C4-2B (cell line): ENCODE measurements at regions not wholly inside any gene's neighbourhood (a gene's known extent, or its start where the extent isn't known, plus 50 kb on each side); places are given as distances from the start of the nearest gene placed in this dataset.

Experiments
- H3K27ac ChIP-seq: fragments of 450-650 bp; 2 replicates; pipeline ENCODE4 v1.5.1; 2017
- ZFX ChIP-seq: fragments of 450-650 bp; IDR thresholded peaks from 2 replicates; pipeline ENCODE4 v1.6.1; 2017
- TF ChIP-seq, protein P1 (sequence below): fragments of 450-650 bp; conservative IDR thresholded peaks from 2 replicates; pipeline ENCODE4 v1.5.1; 2017; ENCODE audit warnings: mild to moderate bottlenecking

DNA sequence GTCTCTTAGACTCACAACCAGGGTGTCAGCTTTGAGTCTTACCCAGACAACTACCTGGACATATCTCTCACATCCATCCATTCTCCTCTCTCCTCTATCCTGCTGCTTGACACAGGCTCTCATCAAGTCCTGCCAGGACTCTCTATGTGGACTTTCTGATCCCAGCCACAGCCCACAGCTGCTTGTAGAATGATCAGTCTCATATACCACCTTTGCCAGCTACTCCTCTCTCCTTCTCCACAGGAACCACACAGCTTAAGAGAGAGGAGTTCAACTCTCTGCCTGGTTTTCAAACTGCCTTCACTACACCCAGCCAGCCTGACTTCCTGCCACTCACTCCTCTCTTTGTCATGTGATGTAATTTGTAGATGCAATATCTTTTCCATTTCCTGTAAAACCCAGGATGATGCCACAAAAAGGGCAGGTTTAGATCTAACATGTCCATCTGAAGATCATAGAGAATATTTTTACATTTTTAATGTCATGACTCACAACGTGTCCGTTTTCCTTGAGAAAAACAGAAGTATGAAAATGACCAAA, 154.0 kb downstream of the RAB11FIP2 start:
- TF ChIP-seq, protein P1, sequence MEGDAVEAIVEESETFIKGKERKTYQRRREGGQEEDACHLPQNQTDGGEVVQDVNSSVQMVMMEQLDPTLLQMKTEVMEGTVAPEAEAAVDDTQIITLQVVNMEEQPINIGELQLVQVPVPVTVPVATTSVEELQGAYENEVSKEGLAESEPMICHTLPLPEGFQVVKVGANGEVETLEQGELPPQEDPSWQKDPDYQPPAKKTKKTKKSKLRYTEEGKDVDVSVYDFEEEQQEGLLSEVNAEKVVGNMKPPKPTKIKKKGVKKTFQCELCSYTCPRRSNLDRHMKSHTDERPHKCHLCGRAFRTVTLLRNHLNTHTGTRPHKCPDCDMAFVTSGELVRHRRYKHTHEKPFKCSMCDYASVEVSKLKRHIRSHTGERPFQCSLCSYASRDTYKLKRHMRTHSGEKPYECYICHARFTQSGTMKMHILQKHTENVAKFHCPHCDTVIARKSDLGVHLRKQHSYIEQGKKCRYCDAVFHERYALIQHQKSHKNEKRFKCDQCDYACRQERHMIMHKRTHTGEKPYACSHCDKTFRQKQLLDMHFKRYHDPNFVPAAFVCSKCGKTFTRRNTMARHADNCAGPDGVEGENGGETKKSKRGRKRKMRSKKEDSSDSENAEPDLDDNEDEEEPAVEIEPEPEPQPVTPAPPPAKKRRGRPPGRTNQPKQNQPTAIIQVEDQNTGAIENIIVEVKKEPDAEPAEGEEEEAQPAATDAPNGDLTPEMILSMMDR, result no peak
- TF ChIP-seq ZFX, result no peak
- no peak overlapping the region for H3K27ac ChIP-seq

DNA sequence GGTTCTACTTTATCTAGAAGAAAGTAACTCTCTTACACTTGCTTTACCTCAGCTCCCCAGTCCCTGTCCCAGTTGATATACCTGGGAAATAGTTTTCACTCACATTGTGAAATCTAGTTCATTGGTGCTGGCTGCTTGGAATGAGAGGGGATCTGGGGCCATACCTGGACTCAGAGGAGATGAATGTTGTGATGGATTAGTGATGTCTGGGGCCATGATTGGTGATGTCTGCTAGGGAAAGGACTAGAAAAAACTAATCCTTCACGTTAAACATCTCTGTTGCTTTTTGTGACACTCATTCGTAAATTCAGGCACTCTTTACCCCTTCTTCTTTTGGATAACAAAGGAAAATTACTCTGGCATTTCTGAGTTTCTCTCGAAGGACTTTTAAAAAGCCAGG, 152.4 kb downstream of the RAB11FIP2 start:
- TF ChIP-seq, protein P1, result no peak
- no peak for TF ChIP-seq ZFX
- no peak overlapping the region for H3K27ac ChIP-seq

DNA sequence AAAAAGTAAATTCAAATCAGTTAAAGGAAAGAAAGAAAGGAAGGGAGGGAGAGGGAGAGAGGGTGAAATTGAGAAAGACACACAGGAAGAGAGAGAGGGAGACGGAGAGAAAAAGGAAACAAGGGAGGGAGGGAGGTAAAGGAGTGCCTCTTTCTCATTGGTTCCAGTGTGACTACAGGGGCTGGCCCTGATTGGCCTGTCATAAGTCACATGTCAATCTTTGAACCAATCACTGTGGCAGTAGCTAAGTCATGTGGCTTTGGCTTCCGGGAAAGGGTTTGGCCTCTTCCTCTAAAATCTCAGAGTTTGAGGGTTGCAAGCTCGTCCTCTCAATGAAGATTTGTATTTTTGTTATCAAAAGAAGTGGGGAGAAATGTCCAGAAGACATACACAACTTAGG, 150.2 kb downstream of the RAB11FIP2 start:
- no peak for TF ChIP-seq ZFX
- TF ChIP-seq, protein P1, result no peak
- no peak overlapping the region for H3K27ac ChIP-seq

DNA sequence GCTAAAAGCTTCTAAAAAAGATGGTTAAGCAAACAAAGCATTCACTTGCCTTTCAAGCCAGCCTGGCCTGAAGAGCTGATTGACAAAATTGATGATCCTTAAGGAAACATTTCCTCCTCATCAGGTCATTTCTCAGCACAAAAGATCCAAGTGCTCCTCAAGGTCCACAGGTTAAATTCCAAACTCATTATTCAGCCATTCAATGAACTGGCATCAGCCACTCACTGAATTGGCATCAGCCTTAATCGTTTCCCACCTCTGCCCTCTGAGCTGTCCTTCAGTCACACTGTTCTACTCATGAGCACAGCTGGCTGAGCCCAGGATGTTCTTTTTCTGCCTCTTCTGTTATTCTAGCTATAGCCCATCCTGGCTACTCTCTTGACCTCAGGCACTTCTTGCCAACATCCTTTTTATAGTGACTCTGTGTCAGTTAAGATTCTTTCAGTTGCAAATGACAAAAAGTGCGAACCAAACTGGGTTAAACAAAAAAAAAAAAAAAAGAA, 147.5 kb downstream of the RAB11FIP2 start:
- no peak overlapping the region for H3K27ac ChIP-seq
- no peak for TF ChIP-seq ZFX
- TF ChIP-seq, protein P1, result no peak

DNA sequence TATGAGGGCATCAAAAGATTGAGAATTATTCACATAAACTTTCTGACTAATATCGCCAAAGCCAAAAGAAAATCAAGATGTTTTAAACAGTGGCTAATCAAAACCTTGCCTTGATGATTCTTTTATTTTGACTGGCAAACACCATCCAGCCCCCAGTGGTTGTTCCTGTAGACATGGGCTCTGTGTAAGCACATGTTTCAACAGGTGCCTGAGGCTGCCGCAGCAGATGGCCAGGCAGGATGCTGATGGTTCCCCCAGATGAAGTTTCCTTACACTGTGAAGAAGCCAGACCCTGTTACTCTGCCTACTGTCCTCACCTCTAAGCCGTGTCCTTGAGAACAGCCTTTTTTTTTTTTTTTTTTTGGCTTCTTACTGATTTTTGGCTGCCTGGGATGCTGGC, 146.5 kb downstream of the RAB11FIP2 start:
- no peak overlapping the region for H3K27ac ChIP-seq
- TF ChIP-seq, protein P1, result no peak
- no peak for TF ChIP-seq ZFX

DNA sequence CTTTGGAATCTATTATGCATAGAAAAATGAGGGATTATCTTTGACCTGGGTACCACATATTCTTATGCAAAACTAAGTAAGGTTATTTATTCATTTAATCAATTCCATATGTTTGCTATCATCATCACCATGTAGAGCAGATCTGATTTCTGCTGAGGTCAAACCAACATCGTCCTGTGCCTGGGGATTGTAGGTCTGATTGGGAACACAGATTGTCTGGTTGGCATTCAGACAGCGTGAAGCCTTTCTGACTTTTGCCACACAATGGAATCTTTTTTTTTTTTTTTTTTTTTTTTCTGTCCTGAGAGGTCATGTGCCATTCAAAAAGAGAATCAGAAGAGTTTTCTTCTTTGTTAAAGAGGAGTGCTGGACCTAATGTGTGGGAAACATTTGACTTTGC, 142.9 kb downstream of the RAB11FIP2 start:
- TF ChIP-seq, protein P1, result no peak
- no peak for TF ChIP-seq ZFX
- no peak overlapping the region for H3K27ac ChIP-seq

DNA sequence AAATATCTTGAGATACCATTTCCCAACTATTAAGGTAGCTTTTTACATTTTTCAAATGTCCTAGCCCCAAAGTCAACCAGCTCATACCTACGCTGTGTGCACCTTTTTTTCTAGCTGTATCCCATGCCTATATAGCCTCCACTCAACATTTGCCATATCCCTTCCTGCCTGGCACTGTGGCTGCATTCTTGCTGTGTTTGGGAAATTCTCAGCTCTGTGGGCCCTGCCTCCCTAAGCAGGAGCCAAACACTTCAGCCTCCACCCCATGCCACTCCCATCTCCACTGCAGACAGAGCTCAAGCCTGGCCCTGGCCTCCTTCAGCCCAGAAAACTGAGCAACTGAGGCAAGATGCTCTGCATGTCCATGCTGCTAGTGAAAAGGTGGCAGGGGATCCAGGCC, 141.3 kb downstream of the RAB11FIP2 start:
- TF ChIP-seq, protein P1, result no peak
- no peak overlapping the region for H3K27ac ChIP-seq
